ENCODE measurements at regions not wholly inside any gene's neighbourhood (a gene's known extent, or its start where the extent isn't known, plus 50 kb on each side); places are given as distances from the start of the nearest gene placed in this dataset.

DNA sequence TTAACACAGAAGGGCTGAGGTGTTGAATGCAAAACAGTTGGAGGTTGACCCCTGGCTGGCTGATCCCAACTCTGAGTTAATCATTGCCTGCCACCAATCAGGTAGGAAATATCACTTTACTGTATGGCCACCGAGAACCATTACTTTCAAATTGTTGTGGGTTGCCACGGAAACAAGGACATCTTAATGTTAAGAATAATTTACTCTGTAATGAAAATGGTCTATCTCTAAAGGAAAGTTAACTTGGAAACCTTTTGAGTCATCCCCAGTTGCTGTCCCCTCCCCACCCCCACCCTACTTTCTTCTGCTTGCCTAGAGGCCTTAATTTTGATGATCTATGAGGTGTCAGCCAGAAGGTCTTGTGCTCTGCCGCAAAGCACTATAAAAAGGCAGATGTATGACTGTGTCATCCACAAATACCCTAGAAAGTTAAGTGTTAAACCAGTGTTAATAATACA is 78.7 kb upstream of the SNRK start:
- Mint-ChIP-seq H3K9me3 (ENCODE audit: unreplicated experiment) (no peaks in the 10 kb centered on the region), H3K27ac (ENCODE audit: unreplicated experiment) (no peak overlapping the region), H3K4me3 (ENCODE audit: unreplicated experiment) (no peak overlapping the region), H3K4me1 (ENCODE audit: unreplicated experiment) (no peaks in the 10 kb centered on the region), H3K36me3 (ENCODE audit: low read depth, unreplicated experiment) (no peaks in the 10 kb centered on the region), H3K27me3 (ENCODE audit: unreplicated experiment) (no peaks in the 10 kb centered on the region)
- TF ChIP-seq, protein P1, sequence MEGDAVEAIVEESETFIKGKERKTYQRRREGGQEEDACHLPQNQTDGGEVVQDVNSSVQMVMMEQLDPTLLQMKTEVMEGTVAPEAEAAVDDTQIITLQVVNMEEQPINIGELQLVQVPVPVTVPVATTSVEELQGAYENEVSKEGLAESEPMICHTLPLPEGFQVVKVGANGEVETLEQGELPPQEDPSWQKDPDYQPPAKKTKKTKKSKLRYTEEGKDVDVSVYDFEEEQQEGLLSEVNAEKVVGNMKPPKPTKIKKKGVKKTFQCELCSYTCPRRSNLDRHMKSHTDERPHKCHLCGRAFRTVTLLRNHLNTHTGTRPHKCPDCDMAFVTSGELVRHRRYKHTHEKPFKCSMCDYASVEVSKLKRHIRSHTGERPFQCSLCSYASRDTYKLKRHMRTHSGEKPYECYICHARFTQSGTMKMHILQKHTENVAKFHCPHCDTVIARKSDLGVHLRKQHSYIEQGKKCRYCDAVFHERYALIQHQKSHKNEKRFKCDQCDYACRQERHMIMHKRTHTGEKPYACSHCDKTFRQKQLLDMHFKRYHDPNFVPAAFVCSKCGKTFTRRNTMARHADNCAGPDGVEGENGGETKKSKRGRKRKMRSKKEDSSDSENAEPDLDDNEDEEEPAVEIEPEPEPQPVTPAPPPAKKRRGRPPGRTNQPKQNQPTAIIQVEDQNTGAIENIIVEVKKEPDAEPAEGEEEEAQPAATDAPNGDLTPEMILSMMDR (IDR thresholded peaks at IDR 0.05; ENCODE audit: unreplicated experiment), result no peak
- no peak for DNase-seq (ENCODE audit: low spot score)

DNA sequence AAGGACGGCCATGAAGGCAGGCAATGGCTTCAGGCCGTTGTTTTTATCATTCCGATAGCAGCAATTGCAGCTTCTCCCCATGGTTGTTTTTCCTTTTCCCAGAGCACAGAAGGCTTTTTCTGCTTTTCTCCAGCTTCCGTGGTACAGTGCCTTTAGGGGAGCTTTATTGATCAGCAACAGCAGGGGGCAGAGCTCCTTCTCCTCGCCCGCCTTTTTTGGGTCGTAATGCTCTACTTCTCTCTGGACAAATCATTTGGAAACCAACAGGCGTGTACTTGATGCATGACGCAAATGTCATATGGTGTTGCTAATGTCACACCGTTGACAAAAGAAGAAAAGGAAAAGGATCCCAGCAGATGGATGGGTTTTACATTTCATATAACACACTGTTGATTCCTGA is 79.7 kb upstream of the SNRK start:
- Mint-ChIP-seq H3K9me3 (ENCODE audit: unreplicated experiment) (no peaks in the 10 kb centered on the region), H3K4me1 (ENCODE audit: unreplicated experiment) (no peaks in the 10 kb centered on the region), H3K27me3 (ENCODE audit: unreplicated experiment) (no peaks in the 10 kb centered on the region), H3K36me3 (ENCODE audit: low read depth, unreplicated experiment) (no peaks in the 10 kb centered on the region), H3K4me3 (ENCODE audit: unreplicated experiment) (no peak overlapping the region), H3K27ac (ENCODE audit: unreplicated experiment) (no peak overlapping the region)
- no peak for DNase-seq (ENCODE audit: low spot score)
- TF ChIP-seq, protein P1 (IDR thresholded peaks at IDR 0.05; ENCODE audit: unreplicated experiment), result no peak

DNA sequence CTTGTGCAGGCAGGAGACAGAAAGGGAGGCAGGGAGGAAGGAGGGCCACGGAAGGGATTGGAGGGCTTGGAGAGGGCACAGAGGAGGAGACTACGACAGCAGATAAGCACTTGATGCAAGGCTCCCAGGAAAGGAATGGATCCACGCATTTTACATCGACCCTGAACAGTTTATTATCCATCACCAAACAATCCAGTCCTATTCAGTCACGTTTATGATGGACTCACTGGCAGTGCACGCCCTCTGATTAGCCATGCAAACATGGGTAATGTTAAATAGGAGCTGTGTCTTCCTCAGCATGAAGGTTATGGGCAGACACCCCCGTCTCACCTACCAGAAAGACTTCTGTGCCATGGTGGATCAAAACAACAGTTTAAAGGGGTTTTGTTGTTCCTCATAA is 80.2 kb upstream of the SNRK start:
- no peak overlapping the region for H3K27ac Mint-ChIP-seq (ENCODE audit: unreplicated experiment)
- H3K4me3 Mint-ChIP-seq (ENCODE audit: unreplicated experiment), result no peak overlapping the region

DNA sequence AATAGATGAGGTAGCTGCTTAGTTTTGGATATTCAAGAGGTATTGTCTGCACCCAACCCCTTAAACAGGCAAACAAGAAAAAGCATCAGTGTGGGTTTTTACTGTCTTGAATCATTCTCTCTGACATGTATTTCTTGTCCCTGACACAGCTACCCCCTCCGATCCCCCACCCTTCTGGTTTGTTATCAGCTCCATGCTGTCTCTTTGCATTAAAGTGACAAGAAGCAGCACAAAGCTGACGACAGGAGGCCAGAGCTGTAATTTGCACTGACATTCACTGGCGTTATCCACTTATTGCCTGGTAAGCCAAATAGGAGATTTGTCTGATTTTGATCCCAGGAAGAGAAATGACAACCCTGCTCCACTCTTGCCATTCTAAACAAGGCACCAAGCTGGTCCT is 83.3 kb upstream of the SNRK start:
- H3K4me3 Mint-ChIP-seq (ENCODE audit: unreplicated experiment), result no peak overlapping the region

More for the DNA sequence above, 80.2 kb upstream of the SNRK start:
- DNase-seq (ENCODE audit: low spot score), result no peak
- no peaks in the 10 kb centered on the region for H3K27me3 Mint-ChIP-seq (ENCODE audit: unreplicated experiment)
- no peaks in the 10 kb centered on the region for H3K9me3 Mint-ChIP-seq (ENCODE audit: unreplicated experiment)
- no peaks in the 10 kb centered on the region for H3K36me3 Mint-ChIP-seq (ENCODE audit: low read depth, unreplicated experiment)
- no peaks in the 10 kb centered on the region for H3K4me1 Mint-ChIP-seq (ENCODE audit: unreplicated experiment)
- TF ChIP-seq, protein P1 (IDR thresholded peaks at IDR 0.05; ENCODE audit: unreplicated experiment), result no peak

DNA sequence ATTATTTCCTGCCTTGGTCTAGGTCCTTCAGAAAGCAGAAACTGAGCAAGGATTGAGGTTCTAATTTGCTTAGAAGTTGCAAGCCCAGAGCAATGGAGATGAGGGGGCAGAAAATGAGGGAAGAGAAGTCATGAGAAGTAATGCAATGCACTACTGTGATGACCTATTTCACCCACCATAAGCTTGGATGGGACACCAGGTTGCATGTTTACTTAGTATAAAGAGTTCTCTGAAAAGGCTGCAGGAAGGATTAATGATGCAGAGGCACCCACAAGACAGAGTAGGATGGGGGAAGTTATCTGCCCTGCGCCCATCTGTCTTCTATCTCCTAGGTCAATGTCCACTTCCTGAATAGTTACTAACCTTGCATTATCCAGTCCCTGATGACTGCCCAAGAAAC is 84.8 kb upstream of the SNRK start:
- H3K36me3 Mint-ChIP-seq (ENCODE audit: low read depth, unreplicated experiment), result no peaks in the 10 kb centered on the region
- TF ChIP-seq, protein P1 (IDR thresholded peaks at IDR 0.05; ENCODE audit: unreplicated experiment), result no peak
- no peak overlapping the region for H3K27ac Mint-ChIP-seq (ENCODE audit: unreplicated experiment)
- H3K4me3 Mint-ChIP-seq (ENCODE audit: unreplicated experiment), result no peak overlapping the region
- no peak for DNase-seq (ENCODE audit: low spot score)
- H3K4me1 Mint-ChIP-seq (ENCODE audit: unreplicated experiment), result peaks cover 6% of the 10 kb centered on the region
- no peaks in the 10 kb centered on the region for H3K9me3 Mint-ChIP-seq (ENCODE audit: unreplicated experiment)
- H3K27me3 Mint-ChIP-seq (ENCODE audit: unreplicated experiment), result no peaks in the 10 kb centered on the region

More for the DNA sequence above, 83.3 kb upstream of the SNRK start:
- Mint-ChIP-seq H3K27me3 (ENCODE audit: unreplicated experiment) (no peaks in the 10 kb centered on the region), H3K36me3 (ENCODE audit: low read depth, unreplicated experiment) (no peaks in the 10 kb centered on the region), H3K4me1 (ENCODE audit: unreplicated experiment) (no peaks in the 10 kb centered on the region), H3K27ac (ENCODE audit: unreplicated experiment) (no peak overlapping the region), H3K9me3 (ENCODE audit: unreplicated experiment) (no peaks in the 10 kb centered on the region)
- DNase-seq (ENCODE audit: low spot score), result no peak
- TF ChIP-seq, protein P1 (IDR thresholded peaks at IDR 0.05; ENCODE audit: unreplicated experiment), result no peak
